Endothelial cell (in vitro differentiated cells): ENCODE measurements at regions not wholly inside any gene's neighbourhood (a gene's known extent, or its start where the extent isn't known, plus 50 kb on each side); places are given as distances from the start of the nearest gene placed in this dataset.

Experiments used
- DNase-seq: peaks from one replicate; pipeline ENCODE4 v3.0.0; 2021; ENCODE audit warnings: low spot score
- H3K27ac Mint-ChIP-seq: one replicate; pipeline ENCODE4 v1.8.0; 2021; ENCODE audit warnings: mixed read lengths, inconsistent platforms; ENCODE audit not compliant: unreplicated experiment
- H3K27me3 Mint-ChIP-seq: one replicate; pipeline ENCODE4 v1.8.0; 2021; ENCODE audit warnings: mild to moderate bottlenecking, moderate library complexity, mixed read lengths, inconsistent platforms; ENCODE audit not compliant: unreplicated experiment
- H3K36me3 Mint-ChIP-seq: one replicate; pipeline ENCODE4 v1.8.0; 2021; ENCODE audit warnings: mild to moderate bottlenecking, low read depth, mixed read lengths, inconsistent platforms; ENCODE audit not compliant: unreplicated experiment
- H3K4me1 Mint-ChIP-seq: one replicate; pipeline ENCODE4 v1.8.0; 2021; ENCODE audit warnings: mild to moderate bottlenecking, mixed read lengths, inconsistent platforms; ENCODE audit not compliant: unreplicated experiment
- H3K4me3 Mint-ChIP-seq: one replicate; pipeline ENCODE4 v1.8.0; 2021; ENCODE audit warnings: mild to moderate bottlenecking, mixed read lengths, inconsistent platforms; ENCODE audit not compliant: unreplicated experiment
- H3K9me3 Mint-ChIP-seq: one replicate; pipeline ENCODE4 v1.8.0; 2021; ENCODE audit warnings: mixed read lengths, inconsistent platforms; ENCODE audit not compliant: unreplicated experiment
- TF ChIP-seq, protein P1 (sequence below): fragments of 200-600 bp; sonication (generic); IDR thresholded peaks from one replicate; pipeline ENCODE4 v1.5.0; 2021; ENCODE audit warnings: antibody characterized with exemption; ENCODE audit not compliant: unreplicated experiment

DNA sequence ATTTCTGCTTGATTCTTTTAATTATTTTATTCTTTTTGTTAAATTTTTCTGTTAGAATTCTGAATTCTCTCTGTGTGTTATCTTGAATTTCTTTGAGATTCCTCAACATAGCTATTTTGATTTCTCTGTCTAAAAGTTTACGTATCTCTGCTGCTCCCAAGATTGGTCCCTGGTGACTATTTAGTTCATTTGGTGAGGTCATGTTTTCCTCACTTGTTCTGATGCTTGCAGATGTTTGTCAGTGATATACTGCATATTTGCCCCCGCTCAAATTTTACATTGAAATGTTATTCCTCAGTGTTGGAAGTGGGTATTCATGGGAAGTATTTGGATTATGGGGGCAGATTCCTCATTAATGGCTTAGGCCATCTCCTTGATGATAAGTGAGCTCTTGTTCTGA is 105.3 kb downstream of the PRDM9 start:
- Mint-ChIP-seq H3K27ac (no peak overlapping the region), H3K4me1 (no peaks in the 10 kb centered on the region), H3K36me3 (no peaks in the 10 kb centered on the region), H3K4me3 (no peak overlapping the region), H3K27me3 (no peaks in the 10 kb centered on the region), H3K9me3 (no peaks in the 10 kb centered on the region)
- DNase-seq = no peak
- TF ChIP-seq, protein P1, sequence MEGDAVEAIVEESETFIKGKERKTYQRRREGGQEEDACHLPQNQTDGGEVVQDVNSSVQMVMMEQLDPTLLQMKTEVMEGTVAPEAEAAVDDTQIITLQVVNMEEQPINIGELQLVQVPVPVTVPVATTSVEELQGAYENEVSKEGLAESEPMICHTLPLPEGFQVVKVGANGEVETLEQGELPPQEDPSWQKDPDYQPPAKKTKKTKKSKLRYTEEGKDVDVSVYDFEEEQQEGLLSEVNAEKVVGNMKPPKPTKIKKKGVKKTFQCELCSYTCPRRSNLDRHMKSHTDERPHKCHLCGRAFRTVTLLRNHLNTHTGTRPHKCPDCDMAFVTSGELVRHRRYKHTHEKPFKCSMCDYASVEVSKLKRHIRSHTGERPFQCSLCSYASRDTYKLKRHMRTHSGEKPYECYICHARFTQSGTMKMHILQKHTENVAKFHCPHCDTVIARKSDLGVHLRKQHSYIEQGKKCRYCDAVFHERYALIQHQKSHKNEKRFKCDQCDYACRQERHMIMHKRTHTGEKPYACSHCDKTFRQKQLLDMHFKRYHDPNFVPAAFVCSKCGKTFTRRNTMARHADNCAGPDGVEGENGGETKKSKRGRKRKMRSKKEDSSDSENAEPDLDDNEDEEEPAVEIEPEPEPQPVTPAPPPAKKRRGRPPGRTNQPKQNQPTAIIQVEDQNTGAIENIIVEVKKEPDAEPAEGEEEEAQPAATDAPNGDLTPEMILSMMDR = no peak

DNA sequence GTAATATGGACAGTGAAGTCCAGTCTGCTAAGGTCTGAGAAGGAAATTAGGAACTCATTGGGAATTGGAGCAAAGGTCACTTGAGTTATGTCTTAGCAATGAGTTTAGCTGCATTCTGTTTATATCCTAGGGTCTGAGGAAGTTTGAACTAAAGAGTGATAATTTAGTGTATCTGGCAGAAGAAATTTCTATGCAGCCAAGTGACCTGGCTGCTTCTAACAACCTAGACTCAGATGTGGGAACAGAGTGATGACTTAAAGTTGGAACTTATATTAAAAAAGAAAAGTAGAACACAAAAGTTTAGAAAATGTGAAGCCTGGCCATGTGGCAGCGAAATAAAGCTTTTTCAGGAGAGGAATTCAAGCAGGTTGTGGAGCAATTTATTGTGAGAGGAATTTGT is 106.2 kb downstream of the PRDM9 start:
- Mint-ChIP-seq H3K4me3 (no peak overlapping the region), H3K27me3 (no peaks in the 10 kb centered on the region), H3K27ac (no peak overlapping the region), H3K4me1 (no peaks in the 10 kb centered on the region), H3K36me3 (no peaks in the 10 kb centered on the region), H3K9me3 (no peaks in the 10 kb centered on the region)
- TF ChIP-seq, protein P1 = no peak
- DNase-seq = no peak

GRCh38 chr5:23614422-23614821 is 107.0 kb downstream of the PRDM9 start:
- no peaks in the 10 kb centered on the region for H3K9me3 Mint-ChIP-seq
- no peaks in the 10 kb centered on the region for H3K4me1 Mint-ChIP-seq
- no peaks in the 10 kb centered on the region for H3K27me3 Mint-ChIP-seq
- TF ChIP-seq, protein P1 = no peak
- no peaks in the 10 kb centered on the region for H3K36me3 Mint-ChIP-seq
- H3K27ac Mint-ChIP-seq = no peak overlapping the region
- no peak for DNase-seq
- no peak overlapping the region for H3K4me3 Mint-ChIP-seq

DNA sequence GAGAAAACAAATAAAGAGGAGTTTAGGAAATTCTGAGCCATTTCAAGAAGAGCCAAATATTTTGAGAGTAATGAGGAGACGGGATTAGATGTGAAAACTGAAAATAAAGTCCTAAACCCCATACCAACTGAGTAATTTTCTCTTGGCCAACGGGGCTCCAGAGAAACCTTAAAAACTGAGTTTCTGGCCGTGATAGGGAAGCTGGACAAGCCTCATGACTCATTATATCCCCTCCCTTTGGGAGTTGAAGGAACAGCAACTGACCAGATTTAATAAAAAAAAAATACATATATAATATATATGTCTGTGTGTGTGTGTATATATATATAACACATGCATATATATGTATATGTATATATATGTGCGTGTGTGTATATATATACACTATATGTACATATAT is 119.6 kb downstream of the PRDM9 start:
- Mint-ChIP-seq H3K9me3 (no peaks in the 10 kb centered on the region), H3K36me3 (no peaks in the 10 kb centered on the region), H3K27ac (no peak overlapping the region), H3K27me3 (no peaks in the 10 kb centered on the region), H3K4me3 (no peak overlapping the region), H3K4me1 (no peaks in the 10 kb centered on the region)
- DNase-seq = no peak
- TF ChIP-seq, protein P1 = no peak

DNA sequence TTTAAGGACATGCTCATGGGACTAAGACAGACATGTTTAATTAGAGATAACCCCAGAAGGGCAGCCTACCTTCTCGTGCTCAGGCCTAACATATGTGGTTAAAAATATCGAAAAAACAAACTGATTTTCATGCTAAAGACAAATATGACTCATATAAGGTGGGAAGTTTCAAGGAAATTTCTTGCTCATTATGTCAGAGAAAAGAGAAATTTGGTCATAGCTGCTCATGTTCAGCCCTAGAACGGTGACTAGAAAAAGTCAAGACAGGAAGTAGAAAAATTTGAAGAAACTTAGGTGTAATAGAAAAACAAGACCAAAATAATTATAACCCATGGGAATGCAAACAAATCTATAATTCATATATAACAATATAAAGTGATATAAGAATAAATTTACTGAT is 120.6 kb downstream of the PRDM9 start:
- TF ChIP-seq, protein P1 = no peak
- H3K9me3 Mint-ChIP-seq = no peaks in the 10 kb centered on the region
- H3K27me3 Mint-ChIP-seq = no peaks in the 10 kb centered on the region
- no peaks in the 10 kb centered on the region for H3K36me3 Mint-ChIP-seq
- DNase-seq = no peak
- no peak overlapping the region for H3K27ac Mint-ChIP-seq
- H3K4me3 Mint-ChIP-seq = no peak overlapping the region
- H3K4me1 Mint-ChIP-seq = no peaks in the 10 kb centered on the region
